ENCODE measurements at regions not wholly inside any gene's neighbourhood (a gene's known extent, or its start where the extent isn't known, plus 50 kb on each side); places are given as distances from the start of the nearest gene placed in this dataset.

DNA sequence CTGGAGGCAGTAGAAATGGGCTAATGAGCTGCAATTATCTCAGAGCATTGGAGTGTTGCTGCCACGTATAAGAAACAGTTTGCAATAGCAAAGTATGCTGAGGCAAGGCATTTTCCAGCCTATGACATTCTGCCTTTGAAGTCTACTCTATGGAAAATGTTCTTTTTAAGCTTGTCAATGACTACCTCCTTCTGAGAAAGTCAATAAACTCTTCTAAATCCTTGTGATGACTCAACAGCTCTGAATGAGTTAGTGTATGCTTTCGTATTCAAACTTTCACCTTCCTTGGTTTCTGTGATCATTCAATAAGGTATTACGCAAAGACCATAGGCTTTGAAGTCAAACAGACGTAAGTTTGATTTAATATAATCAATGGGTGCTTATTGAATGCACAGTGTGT, 111.2 kb downstream of the CAPZA3 start:
- DNase-seq (ENCODE audit: low read depth): peak; percentile 13

DNA sequence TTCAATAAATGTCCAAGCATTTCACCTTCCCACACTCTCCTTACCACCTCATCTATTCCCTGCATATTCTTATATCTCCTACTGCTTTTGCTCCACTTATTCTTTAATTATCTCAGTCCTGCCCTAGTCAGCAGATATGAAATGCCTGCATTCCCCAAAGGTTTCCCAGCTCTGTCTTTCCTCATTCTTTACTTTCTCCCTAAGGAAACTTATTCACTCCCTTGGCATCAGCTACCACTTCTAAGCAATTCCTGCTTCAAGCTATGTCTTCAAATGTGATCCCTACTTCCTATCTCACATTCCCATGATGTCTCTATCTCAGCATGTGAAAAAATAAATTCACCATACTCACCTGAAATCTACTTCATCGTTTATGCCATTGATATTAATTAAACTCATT, 111.8 kb downstream of the CAPZA3 start:
- no peak for DNase-seq (ENCODE audit: low read depth)

DNA sequence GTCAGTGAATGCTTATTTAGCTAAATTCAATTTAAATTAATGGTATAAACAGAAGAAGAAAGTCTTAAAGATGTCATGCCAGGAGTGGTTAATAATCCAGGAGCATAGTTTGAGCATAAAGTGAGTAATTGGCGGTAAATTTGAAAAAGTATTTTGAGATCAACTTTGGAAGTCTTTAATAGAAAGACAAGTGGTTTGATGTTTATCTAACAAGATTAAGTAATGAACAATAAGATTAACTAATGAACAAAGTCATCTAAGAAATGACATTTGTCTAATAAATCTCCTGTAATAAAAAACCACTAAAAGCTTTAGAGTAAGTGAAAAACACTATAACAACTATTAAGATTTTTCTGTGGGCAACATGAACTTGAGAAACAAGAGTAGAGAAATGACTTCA, 112.8 kb downstream of the CAPZA3 start:
- DNase-seq (ENCODE audit: low read depth): no peak

DNA sequence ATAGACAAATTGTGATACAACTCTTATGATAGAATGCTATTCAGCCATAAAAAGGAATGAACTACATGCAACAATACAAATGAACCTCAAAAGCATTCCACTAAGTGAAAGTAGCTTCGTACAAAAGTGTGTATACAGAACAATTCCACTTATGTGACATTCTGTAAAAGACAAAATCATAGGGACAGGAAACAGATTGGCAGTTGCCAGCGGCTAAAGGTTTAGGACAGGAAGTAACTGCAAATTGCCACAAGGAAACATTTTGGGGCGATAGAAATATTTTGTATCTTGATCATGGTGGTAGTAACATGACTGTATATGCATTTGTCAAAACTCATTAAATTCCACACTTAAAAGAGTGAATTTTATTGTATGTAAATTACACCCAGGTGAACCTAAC, 113.4 kb downstream of the CAPZA3 start:
- DNase-seq (ENCODE audit: low read depth): no peak

DNA sequence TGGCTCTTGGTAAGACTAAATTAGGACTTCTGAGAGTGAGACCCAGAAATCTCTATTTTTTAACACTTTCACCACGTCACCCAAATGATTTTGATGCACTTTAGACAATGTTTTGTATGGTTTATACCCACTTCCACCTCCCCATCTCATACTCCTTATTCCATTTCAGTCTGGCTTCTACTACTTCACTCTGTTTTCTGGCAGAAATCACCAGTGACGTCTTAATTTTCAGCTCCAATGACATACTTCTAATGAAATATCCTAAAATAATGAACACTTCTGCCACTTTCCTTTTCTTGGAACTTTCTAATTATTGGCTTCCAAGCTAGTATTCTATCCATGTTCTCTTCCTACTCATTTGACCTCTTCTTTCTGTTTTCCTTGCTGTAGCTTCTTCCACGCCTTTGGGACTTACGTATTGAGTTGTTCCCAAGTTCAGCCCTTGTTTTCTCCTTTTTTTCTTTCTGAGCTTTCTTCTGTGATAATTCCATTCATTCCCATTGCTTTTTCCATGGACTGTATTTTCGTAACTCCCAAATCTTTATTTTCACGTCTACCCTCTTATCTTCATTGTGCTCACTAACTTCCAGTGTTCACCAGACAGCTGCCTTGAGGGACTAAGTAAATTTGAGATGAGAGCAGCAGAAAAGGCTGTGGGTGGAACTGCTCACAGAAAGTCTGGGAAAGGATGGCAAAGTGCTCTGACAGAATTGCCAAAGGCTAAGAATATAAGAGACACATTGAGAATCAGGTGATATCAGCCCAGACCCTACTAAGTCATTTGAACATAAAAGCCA, 115.8 kb downstream of the CAPZA3 start:
- DNase-seq (ENCODE audit: low read depth): no peak

DNA sequence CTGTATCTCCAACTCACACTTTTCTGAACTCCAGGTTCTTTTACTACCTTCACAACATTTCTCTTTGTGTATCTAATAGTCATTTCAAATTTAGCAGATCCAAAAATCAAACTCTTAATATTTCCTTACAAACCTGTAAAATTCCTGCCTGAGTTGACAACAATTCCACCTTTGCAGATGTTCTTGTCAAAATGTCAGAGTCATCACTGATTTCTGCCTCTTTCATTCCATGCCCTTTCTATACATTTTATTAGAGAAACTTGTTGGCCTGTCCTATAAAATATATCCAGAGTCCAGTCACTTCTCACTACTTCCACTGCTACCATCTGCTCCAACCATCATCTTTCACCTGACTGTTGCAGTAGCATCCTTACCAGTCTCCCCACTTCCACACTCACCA, 119.7 kb downstream of the CAPZA3 start:
- no peak for DNase-seq (ENCODE audit: low read depth)

DNA sequence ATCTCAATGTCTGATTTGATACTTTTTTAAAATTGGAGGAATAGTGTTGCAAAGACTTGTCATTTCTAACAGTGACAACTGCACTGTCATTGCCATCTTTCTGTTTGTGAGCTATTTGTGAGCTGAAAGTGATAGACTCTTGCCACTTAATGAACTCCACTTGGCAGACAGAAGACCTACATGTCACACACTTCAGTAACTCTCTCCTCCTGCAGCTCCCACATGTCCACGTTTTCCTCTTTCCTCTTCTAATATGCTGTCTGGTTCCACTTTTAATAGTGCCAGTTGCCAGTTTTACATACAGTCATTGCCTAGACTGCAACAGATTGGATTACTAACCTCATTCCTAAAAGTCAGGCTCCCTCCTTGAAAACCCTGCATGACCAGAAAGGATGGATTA, 121.5 kb downstream of the CAPZA3 start:
- no peak for DNase-seq (ENCODE audit: low read depth)

DNA sequence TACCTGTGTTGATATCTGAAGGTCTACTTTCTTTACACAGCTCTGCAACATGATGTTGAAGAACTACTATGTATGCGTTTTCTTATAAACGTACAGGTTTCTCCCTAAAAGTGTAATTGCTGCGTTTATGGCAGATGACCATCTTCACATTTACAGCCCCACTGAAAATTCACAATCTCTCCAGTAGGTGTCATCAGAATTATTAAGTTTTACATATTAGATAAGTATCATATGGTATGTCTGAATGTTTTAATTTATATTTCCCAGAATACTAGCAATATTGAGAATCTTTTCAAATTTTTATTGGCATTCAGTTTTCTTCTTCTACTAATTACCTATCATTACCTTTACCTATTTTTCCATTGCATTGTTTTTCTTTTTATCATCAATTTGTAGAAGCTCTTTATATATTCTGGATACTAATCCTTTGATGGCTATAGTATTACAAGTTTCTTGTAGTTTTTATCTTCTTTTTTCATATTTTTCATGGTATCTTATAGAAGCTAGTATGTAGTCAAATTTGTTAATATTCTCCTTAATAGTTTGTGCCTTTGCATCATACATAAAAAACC, 123.5 kb downstream of the CAPZA3 start:
- DNase-seq (ENCODE audit: low read depth): peak; percentile 22

DNA sequence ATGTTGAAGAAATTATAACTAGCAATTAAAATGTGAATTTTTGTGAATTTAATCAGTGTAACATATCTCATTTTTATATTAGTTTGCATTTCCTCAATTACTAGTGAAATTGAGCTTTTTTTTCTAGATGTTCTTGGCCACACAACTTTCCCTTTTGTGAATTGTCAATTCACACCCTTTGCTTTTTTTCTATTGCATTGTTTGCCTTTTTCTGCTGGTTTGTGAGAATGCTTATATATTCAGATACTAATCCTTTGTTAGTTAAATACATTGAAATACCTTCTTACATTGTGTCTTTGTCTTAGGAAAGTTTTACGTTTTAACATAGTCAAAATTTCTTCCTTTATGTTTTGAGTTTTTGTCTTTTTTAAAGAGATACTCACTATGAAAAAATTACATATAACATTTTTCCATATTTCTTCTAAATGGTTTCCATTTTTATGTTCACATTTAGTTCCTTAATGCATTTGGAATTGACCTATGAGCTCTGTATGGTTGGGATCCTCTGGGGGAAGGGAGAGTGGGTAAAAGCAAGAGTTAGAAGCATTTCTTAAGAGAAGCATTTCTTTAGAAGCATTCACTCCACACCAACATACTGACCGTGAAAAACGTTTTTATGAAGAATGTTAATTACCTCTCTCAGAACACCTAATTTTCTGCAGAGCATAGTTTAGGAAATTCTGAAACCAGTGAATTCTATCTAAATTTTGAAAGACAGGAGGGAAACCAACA, 126.0 kb downstream of the CAPZA3 start:
- DNase-seq (ENCODE audit: low read depth): no peak

DNA sequence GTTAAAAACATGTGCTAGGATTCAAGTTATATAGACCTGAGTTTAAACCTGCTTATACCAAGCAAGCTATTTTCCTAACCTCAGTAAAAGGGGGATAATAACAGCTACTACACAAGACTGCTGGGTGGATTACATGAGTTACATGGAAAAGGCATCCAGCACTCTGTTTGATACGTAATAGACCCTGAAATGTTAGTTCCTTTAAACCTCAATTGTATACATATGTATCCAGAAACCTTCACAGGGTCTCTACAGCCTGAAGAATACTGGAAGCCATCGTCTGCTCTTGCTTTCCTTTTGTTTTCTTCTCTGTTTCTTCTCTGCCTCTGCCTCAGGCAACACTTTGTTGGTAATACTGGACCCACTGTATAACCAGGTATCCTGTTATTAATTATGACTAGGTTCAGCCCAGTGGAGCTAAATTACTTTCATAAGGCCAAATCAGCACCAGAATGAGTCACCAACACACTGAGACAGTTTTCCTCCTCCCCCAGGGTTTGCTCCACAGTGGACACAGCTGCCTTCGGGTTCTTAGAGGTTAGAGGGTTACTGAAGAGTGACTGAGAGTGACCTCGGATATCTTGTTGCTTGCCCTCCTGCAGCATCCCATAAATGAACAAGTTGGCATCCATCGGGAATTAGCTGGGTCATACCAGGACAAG, 127.1 kb downstream of the CAPZA3 start:
- peak; percentile 84 for DNase-seq (ENCODE audit: low read depth)

DNA sequence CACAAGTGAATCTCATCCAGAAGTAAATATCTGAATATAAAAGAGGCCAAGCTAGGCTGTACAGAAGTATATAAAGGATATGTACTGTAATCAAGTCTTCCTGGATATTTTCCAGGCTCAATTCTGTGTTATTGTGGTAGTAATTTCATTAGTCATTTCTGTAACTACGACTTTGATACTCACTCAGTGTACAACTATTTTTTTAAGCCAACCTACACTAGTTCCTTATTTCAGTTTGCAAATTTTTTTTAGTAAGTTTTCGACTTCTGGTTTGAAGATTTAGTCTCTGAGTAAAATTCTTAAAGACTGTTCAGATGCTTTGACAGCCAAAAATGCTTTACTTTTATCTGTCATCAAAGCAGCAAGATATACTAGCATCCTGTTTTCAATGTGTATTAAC, 130.8 kb downstream of the CAPZA3 start:
- DNase-seq (ENCODE audit: low read depth): peak; percentile 53

DNA sequence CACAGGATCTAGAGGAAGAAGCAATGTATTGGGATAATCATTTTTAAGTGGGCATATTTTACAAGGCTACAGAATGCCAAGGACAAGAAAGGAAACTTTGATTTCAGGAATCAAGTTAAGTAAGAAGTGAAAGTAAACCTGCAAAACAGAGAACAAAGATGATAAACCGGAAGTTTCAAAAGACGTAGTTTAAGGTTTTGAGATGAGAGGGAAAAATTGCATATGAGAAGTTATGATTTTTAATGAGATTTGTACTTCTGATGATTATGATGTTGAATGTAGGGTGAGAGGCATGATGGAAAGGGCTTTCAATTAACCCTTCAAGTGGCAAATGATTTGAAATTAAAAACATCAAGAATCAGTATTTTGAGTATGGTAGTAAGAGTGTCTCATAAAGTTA, 134.9 kb downstream of the CAPZA3 start:
- DNase-seq (ENCODE audit: low read depth): no peak

DNA sequence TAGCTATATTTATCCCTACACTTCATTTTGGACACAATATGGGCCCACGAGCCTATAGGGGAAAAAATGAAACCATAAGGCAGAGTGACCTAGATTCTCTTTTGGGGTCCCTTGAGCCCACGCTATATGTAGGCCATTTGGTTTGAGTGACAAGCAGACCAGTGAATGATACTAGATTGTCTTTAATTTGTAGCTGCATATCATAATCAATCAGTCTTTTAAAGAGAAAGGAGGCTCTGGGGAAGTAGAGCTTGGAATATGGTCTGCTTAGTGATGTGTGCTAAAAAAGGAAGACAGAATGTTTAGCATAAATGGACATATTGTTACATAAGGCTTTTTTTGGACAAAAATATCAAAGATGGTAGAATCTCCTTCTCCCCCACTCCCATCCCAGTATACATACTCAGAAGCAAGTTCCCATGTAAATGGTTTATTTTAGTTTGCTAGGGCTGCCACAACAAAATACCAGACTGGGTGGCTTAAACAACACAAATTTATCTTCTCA, 140.8 kb downstream of the CAPZA3 start:
- no peak for DNase-seq (ENCODE audit: low read depth)

DNA sequence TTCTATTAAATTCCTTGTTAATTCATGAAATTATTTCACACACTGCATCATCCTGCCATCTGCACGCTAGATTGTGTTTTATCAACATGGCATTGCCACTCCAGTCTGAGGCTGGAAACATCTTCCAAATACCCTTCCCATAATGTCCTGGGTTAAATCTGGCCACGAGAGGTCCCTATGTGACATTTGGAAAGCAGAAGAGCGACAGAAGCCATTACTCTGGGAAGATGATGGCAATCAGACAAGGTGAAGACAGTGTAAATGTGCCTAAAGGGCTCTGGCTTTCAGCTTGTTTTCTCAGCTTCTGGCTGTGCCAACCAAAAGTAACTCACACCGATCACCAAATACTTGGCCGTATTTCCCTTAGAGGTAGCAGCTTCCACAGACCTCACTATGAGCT, 144.8 kb downstream of the CAPZA3 start:
- no peak for DNase-seq (ENCODE audit: low read depth)

DNA sequence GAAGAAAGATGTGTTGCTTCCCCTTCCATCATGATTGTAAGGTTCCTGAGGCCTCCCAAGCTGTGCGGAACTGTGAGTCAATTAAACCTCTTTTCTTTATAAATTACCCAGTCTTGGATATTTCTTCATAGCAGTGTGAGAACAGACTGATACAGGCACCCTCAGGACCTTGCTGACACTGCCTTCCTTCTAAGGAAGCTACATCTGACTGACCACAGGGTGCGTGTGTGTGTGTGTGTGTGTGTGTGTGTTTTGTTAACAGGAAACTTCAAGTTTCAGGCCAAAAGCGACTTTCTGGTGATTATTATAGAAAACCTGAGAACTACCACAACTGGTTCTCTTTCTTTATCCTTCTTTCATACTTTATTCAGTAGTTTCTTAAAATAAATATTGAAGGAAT, 149.0 kb downstream of the CAPZA3 start:
- no peak for DNase-seq (ENCODE audit: low read depth)

DNA sequence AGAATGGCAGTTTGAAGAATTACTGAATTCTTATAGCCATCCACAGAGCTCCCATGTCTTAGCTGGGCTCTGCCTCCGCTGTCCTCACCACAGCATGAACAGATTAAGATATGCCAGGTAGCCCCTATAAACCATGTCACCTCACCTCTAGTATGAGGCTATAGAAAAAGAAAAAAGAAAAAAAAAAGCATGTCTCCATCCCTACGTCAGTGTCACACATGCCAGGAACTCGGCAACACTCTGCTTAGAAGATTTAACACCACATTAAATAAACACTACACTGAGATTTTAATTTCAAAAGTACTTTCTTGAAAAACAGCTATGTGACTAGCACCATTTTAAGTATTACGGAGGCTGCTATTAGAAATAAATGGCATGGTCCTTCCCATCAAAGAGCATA, 149.4 kb downstream of the CAPZA3 start:
- no peak for DNase-seq (ENCODE audit: low read depth)

DNA sequence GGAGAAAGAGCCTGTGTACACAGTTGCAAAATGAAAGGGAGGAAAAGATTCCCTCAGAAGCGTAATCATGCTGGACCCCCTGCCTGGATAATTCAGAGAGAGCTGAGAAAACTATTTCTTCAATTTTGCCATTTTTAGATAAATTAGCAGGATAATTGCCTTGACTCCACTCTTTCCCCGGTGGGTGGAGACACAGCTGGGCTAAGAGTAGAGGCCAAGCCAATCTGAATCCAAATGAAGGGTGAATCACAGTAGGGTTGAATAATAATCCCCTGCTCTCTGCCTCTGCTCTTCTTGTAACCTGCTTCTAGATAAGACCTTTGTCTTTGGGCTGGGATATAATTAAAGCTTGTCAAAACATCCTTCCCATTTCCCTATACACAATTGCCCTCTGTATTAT, 150.1 kb downstream of the CAPZA3 start:
- DNase-seq (ENCODE audit: low read depth): no peak

DNA sequence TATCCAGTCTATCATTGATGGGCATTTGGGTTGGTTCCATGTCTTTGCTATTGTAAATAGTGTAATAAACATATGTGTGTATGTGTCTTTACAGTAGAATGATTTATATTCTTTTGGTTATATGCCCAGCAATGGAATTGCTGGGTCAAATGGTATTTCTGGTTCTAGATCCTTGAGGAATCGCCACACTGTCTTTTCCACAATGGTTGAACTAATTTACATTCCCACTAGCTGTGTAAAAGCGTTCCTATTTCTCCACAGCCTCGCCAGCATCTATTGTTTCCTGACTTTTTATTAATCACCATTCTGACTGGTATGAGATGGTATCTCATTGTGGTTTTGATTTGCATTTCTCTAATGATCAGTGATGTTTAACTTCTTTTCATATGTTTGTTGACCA, 152.7 kb downstream of the CAPZA3 start:
- DNase-seq (ENCODE audit: low read depth): peak; percentile 38

DNA sequence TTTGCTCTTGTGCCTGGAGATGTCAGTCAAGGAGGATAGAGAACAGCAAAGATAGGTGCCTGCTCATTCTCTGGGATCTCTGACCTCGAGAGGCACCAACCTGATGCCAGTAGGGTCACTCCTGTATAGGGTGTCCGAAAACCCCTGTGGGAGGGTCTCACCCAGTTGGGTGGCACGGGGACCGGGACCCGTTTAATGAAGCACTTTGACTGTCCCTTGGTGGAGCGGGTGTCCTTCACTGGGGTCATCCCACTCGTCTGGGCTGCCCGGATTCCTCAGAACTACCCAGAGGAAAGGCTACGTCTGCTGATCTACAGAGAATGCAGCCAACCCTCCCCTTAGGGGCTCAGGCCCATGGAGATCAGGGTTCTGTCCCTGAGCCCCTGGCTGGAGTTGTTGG, 157.6 kb downstream of the CAPZA3 start:
- DNase-seq (ENCODE audit: low read depth): no peak

DNA sequence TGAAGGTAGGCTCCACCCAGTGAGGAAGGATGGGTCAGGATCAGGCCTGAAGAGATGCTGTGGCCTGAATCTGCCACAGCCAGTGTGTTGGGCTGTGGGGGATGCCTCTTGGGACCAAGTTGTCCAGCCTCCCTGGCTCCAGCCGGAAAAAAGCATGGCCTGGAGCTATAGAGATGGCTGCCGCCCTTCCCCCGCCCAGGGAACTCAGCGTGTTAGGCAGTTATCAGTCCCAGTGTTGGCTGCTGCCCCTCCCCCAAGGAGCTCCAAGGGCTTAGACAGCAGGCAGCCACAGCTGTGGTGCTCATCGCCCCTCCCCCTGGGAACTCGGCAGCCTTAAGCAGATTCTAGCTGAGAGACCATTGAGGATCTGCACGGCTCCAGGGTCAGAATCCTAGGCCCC, 158.0 kb downstream of the CAPZA3 start:
- DNase-seq (ENCODE audit: low read depth): peak; percentile 6

DNA sequence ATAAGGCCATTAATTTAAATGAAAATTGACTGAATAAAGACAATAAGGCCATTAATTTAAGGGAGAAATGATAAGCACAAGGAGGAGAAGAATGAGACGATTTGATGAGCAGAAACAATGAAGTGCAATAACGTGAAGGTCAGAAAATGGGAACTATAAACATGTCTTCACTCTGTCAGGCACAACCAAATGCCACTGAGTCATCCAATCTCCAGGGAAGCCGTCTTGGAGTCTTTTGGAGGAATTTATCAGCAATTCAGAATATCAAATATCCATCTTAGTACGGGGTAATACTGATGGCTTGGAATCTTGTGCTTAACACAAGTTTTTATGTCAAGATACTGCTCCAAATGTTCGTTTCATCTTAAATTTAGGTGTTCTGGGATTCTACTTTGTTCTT, 159.9 kb downstream of the CAPZA3 start:
- peak; percentile 29 for DNase-seq (ENCODE audit: low read depth)

DNA sequence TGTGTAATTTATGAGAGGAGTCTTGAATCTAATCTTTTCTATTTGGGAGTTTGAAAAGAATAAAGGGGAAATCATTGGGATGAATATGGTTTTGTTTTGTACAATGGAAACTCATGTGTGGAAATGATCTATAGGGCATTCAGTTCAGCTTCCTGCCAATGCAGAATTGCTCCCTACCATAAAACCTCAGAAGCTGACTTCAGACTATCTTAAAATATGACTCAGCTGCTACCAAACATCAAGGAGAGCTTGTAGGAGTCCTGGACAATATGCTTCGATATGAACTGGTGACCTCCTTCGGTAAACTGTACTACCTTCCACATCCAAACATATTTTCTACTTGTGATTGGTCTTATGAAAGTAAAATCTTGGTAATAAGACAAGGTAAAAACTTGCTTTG, 160.6 kb downstream of the CAPZA3 start:
- DNase-seq (ENCODE audit: low read depth): peak; percentile 41

All from M059J (cell line).